GM23338 (cell line): ENCODE measurements at regions not wholly inside any gene's neighbourhood (a gene's known extent, or its start where the extent isn't known, plus 50 kb on each side); places are given as distances from the start of the nearest gene placed in this dataset.

ENCODE experiments used
- ATAC-seq: fragments of 200-7000 bp; cut with Tn5 transposase; 3 replicates; pipeline ENCODE4 v1.9.1; 2020
- DNase-seq: peaks from one replicate; pipeline ENCODE4 v3.0.0-alpha.2; 2015; ENCODE audit warnings: low spot score
- H2AFZ ChIP-seq: fragments of 200-600 bp; sonication (generic); 2 replicates; pipeline ENCODE4 v1.8.0; 2016; ENCODE audit warnings: antibody characterized with exemption, mild to moderate bottlenecking, moderate library complexity
- H3F3A ChIP-seq: fragments of 200-600 bp; sonication (generic); replicated peaks from 2 replicates; pipeline ENCODE4 v1.8.0; 2017; ENCODE audit warnings: antibody characterized with exemption, mixed run types, low read depth
- H3K27ac ChIP-seq: fragments of 200-600 bp; sonication (generic); 2 replicates; pipeline ENCODE4 v1.6.1; 2016; ENCODE audit warnings: low read depth
- H3K27me3 ChIP-seq: fragments of 200-600 bp; sonication (generic); 2 replicates; pipeline ENCODE4 v1.8.0; 2016; ENCODE audit warnings: mild to moderate bottlenecking, mixed run types, moderate library complexity; ENCODE audit not compliant: insufficient read depth
- H3K36me3 ChIP-seq: fragments of 200-600 bp; sonication (generic); 2 replicates; pipeline ENCODE4 v1.8.0; 2016; ENCODE audit warnings: mild to moderate bottlenecking; ENCODE audit not compliant: insufficient read depth
- H3K4me1 ChIP-seq: fragments of 200-600 bp; sonication (generic); 2 replicates; pipeline ENCODE4 v1.8.0; 2016; ENCODE audit warnings: mild to moderate bottlenecking, moderate library complexity; ENCODE audit not compliant: insufficient read depth
- H3K4me2 ChIP-seq: fragments of 200-600 bp; sonication (generic); 2 replicates; pipeline ENCODE4 v1.7.1; 2017; ENCODE audit warnings: mixed run types
- H3K4me3 ChIP-seq: fragments of 200-600 bp; sonication (generic); 2 replicates; pipeline ENCODE4 v1.6.1; 2016; ENCODE audit warnings: mixed run types
- H3K79me2 ChIP-seq: fragments of 200-600 bp; sonication (generic); replicated peaks from 2 replicates; pipeline ENCODE4 v1.8.0; 2017; ENCODE audit warnings: mild to moderate bottlenecking; ENCODE audit not compliant: insufficient read depth
- H3K9me2 ChIP-seq: fragments of 200-600 bp; sonication (generic); 2 replicates; pipeline ENCODE4 v1.8.0; 2017; ENCODE audit not compliant: insufficient read depth
- H4K20me1 ChIP-seq: fragments of 200-600 bp; sonication (generic); replicated peaks from 2 replicates; pipeline ENCODE4 v1.8.0; 2017; ENCODE audit warnings: mild to moderate bottlenecking; ENCODE audit not compliant: insufficient read depth
- H3K27ac Mint-ChIP-seq: 2 replicates; pipeline ENCODE4 v1.8.0; 2020; ENCODE audit warnings: inconsistent platforms, mild to moderate bottlenecking, moderate library complexity, mixed read lengths
- H3K27me3 Mint-ChIP-seq: 3 replicates; pipeline ENCODE4 v1.8.0; 2022; ENCODE audit warnings: low read depth, mild to moderate bottlenecking, moderate library complexity, mixed read lengths, inconsistent platforms; ENCODE audit not compliant: insufficient read depth, poor library complexity
- H3K36me3 Mint-ChIP-seq: 3 replicates; pipeline ENCODE4 v1.8.0; 2021; ENCODE audit warnings: low read depth, mild to moderate bottlenecking, inconsistent platforms, moderate library complexity, mixed read lengths
- H3K4me1 Mint-ChIP-seq: 3 replicates; pipeline ENCODE4 v1.8.0; 2020; ENCODE audit warnings: mild to moderate bottlenecking, inconsistent platforms, mixed read lengths
- H3K4me3 Mint-ChIP-seq: 3 replicates; pipeline ENCODE4 v1.8.0; 2021; ENCODE audit warnings: moderate library complexity, mild to moderate bottlenecking, inconsistent platforms, mixed read lengths
- H3K9me3 Mint-ChIP-seq: 3 replicates; pipeline ENCODE4 v1.8.0; 2020; ENCODE audit warnings: moderate library complexity, mild to moderate bottlenecking, inconsistent platforms, mixed read lengths
- CREB1 ChIP-seq: fragments of 250-450 bp; sonication (Bioruptor Pico); IDR thresholded peaks from 2 replicates; pipeline ENCODE4 v1.5.0; 2020; ENCODE audit warnings: low read depth, mild to moderate bottlenecking, moderate library complexity
- EZH2 ChIP-seq: fragments of 200-600 bp; sonication (generic); IDR thresholded peaks from one replicate; pipeline ENCODE4 v1.8.0; 2017; ENCODE audit warnings: antibody characterized with exemption, mild to moderate bottlenecking, low read depth; ENCODE audit not compliant: unreplicated experiment
- EZH2phosphoT487 ChIP-seq: fragments of 200-600 bp; sonication (generic); IDR thresholded peaks from one replicate; pipeline ENCODE4 v1.8.1; 2018; ENCODE audit warnings: antibody characterized with exemption; ENCODE audit not compliant: unreplicated experiment
- JUNB ChIP-seq: IDR thresholded peaks from one replicate; pipeline ENCODE4 v1.6.1; 2016; ENCODE audit warnings: antibody characterized with exemption; ENCODE audit not compliant: unreplicated experiment
- NANOG ChIP-seq: IDR thresholded peaks from 2 replicates; pipeline ENCODE4 v1.6.1; 2016; ENCODE audit warnings: antibody characterized with exemption, borderline replicate concordance
- POLR2AphosphoS5 ChIP-seq: IDR thresholded peaks from 2 replicates; pipeline ENCODE4 v1.6.1; 2016; ENCODE audit warnings: antibody characterized with exemption, low read depth
- REST ChIP-seq: IDR thresholded peaks from one replicate; pipeline ENCODE4 v1.6.1; 2018; ENCODE audit warnings: antibody characterized with exemption; ENCODE audit not compliant: unreplicated experiment
- STAT1 ChIP-seq: IDR thresholded peaks from one replicate; pipeline ENCODE4 v1.6.1; 2016; ENCODE audit warnings: antibody characterized with exemption; ENCODE audit not compliant: unreplicated experiment
- ZNF114 ChIP-seq: fragments of 250-450 bp; sonication (Bioruptor Pico); IDR thresholded peaks from 2 replicates; pipeline ENCODE4 v1.5.0; 2020; ENCODE audit warnings: mild to moderate bottlenecking, moderate library complexity
- ZNF331 ChIP-seq: fragments of 250-450 bp; sonication (Bioruptor Pico); IDR thresholded peaks from 2 replicates; pipeline ENCODE4 v1.5.0; 2020; ENCODE audit warnings: low read depth, mild to moderate bottlenecking, moderate library complexity
- ZNF462 ChIP-seq: fragments of 250-450 bp; sonication (Bioruptor Pico); IDR thresholded peaks from 2 replicates; pipeline ENCODE4 v1.5.0; 2020; ENCODE audit warnings: mild to moderate bottlenecking, moderate library complexity
- TF ChIP-seq, protein P1 (sequence below), 2 experiments: fragments of 200-600 bp in 1 of 2; sonication (generic) in 1 of 2; conservative IDR thresholded peaks; 2 replicates each; pipeline versions ENCODE4 v1.5.1 to v1.6.1; 2016 to 2017; ENCODE audit warnings: antibody characterized with exemption in 2 of 2, low read depth in 2 of 2, mild to moderate bottlenecking in 2 of 2, moderate library complexity in 1 of 2
- TF ChIP-seq, protein P2 (sequence below): IDR thresholded peaks from 2 replicates; pipeline ENCODE4 v1.6.1; 2016; ENCODE audit warnings: antibody characterized with exemption

DNA sequence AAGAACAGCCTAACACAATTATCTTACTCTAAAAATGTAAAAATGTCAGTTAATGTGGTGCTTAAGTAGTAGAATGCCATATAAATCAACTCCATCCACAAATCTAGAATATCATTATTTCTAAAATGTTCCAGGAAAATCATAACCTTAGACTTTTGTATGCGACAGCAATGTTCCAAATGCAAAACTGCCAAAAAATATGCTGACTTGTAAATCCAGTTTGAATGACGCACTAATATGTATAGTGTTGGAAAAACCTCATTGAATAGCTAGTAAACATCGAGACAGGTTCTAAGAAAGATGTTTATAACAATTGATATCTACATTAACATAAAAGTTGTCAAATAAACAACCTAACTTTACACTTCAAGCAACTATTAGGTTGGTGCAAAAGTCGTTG, 469.1 kb upstream of the PRICKLE1 start:
- Mint-ChIP-seq H3K27ac (no peak overlapping the region), H3K36me3 (no peaks in the 10 kb centered on the region), H3K4me3 (no peak overlapping the region), H3K27me3 (peaks cover 3% of the 10 kb centered on the region), H3K4me1 (peaks cover 6% of the 10 kb centered on the region; the same call in 2 of the 3 replicates), H3K9me3 (no peaks in the 10 kb centered on the region)
- DNase-seq (no peak), ATAC-seq (no peak)
- Histone ChIP-seq H3K4me3 (no peak overlapping the region), H3K79me2 (no peaks in the 10 kb centered on the region), H3K9me2 (peaks cover 4% of the 10 kb centered on the region; the same call in 1 of the 2 replicates), H3K27me3 (no peaks in the 10 kb centered on the region), H3K36me3 (no peaks in the 10 kb centered on the region), H4K20me1 (no peaks in the 10 kb centered on the region), H3K27ac (no peak overlapping the region), H3K4me1 (no peaks in the 10 kb centered on the region), H3K4me2 (no peak overlapping the region), H2AFZ (no peak overlapping the region), H3F3A (no peaks in the 10 kb centered on the region)
- no peak for TF ChIP-seq REST
- no peak for TF ChIP-seq EZH2
- no peak for TF ChIP-seq ZNF114 (CRISPR knock-in tag)
- no peak for TF ChIP-seq POLR2AphosphoS5
- no peak for TF ChIP-seq NANOG
- TF ChIP-seq ZNF331, result no peak
- TF ChIP-seq, protein P1, sequence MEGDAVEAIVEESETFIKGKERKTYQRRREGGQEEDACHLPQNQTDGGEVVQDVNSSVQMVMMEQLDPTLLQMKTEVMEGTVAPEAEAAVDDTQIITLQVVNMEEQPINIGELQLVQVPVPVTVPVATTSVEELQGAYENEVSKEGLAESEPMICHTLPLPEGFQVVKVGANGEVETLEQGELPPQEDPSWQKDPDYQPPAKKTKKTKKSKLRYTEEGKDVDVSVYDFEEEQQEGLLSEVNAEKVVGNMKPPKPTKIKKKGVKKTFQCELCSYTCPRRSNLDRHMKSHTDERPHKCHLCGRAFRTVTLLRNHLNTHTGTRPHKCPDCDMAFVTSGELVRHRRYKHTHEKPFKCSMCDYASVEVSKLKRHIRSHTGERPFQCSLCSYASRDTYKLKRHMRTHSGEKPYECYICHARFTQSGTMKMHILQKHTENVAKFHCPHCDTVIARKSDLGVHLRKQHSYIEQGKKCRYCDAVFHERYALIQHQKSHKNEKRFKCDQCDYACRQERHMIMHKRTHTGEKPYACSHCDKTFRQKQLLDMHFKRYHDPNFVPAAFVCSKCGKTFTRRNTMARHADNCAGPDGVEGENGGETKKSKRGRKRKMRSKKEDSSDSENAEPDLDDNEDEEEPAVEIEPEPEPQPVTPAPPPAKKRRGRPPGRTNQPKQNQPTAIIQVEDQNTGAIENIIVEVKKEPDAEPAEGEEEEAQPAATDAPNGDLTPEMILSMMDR (conservative IDR thresholded peaks at IDR 0.05; ENCODE audit: low read depth in 2 of 2), result no peak
- TF ChIP-seq STAT1, result no peak
- no peak for TF ChIP-seq EZH2phosphoT487
- no peak for TF ChIP-seq CREB1 (CRISPR knock-in tag)
- no peak for TF ChIP-seq JUNB
- no peak for TF ChIP-seq ZNF462 (CRISPR knock-in tag)
- TF ChIP-seq, protein P2, sequence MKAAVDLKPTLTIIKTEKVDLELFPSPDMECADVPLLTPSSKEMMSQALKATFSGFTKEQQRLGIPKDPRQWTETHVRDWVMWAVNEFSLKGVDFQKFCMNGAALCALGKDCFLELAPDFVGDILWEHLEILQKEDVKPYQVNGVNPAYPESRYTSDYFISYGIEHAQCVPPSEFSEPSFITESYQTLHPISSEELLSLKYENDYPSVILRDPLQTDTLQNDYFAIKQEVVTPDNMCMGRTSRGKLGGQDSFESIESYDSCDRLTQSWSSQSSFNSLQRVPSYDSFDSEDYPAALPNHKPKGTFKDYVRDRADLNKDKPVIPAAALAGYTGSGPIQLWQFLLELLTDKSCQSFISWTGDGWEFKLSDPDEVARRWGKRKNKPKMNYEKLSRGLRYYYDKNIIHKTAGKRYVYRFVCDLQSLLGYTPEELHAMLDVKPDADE, result no peak
